Ishikawa (cell line): ENCODE measurements at regions not wholly inside any gene's neighbourhood (a gene's known extent, or its start where the extent isn't known, plus 50 kb on each side); places are given as distances from the start of the nearest gene placed in this dataset.

Experiments
- FOXM1 ChIP-seq: IDR thresholded peaks from 2 replicates; pipeline ENCODE4 v1.6.1; 2012; ENCODE audit warnings: low read depth, borderline replicate concordance
- MAX ChIP-seq: IDR thresholded peaks from 2 replicates; pipeline ENCODE4 v1.6.1; 2012
- NFIC ChIP-seq: IDR thresholded peaks from 2 replicates; pipeline ENCODE4 v1.6.1; 2012
- RAD21 ChIP-seq: IDR thresholded peaks from 2 replicates; pipeline ENCODE4 v1.6.1; 2012; ENCODE audit warnings: low read depth
- REST ChIP-seq: IDR thresholded peaks from 2 replicates; pipeline ENCODE4 v1.6.1; 2012; ENCODE audit warnings: low read depth, mild to moderate bottlenecking
- TAF1 ChIP-seq: IDR thresholded peaks from 2 replicates; pipeline ENCODE4 v1.6.1; 2012; ENCODE audit warnings: low read depth, mild to moderate bottlenecking

GRCh38 chr12:90010089-90010488 lies 301.5 kb upstream of the ATP2B1 start:
- TF ChIP-seq MAX, result no peak
- TF ChIP-seq TAF1, result no peak
- no peak; the same call in 1 of the 2 replicates for TF ChIP-seq RAD21
- TF ChIP-seq FOXM1, result no peak
- no peak for TF ChIP-seq REST
- TF ChIP-seq NFIC, result no peak
